ENCODE measurements at regions not wholly inside any gene's neighbourhood (a gene's known extent, or its start where the extent isn't known, plus 50 kb on each side); places are given as distances from the start of the nearest gene placed in this dataset.

GRCh38 chr5:88438006-88438405 is 169.4 kb upstream of the TMEM161B start:
- peaks cover 20% of the 10 kb centered on the region for H3K4me1 Mint-ChIP-seq (ENCODE audit: low read depth, unreplicated experiment)
- no peaks in the 10 kb centered on the region for H3K27me3 Mint-ChIP-seq (ENCODE audit: unreplicated experiment)
- intact Hi-C loops (cut with micrococcal nuclease; ENCODE audit: unreplicated experiment), result loop anchor here (5.0 kb wide), 1 partner anchor 224 kb away; no protein-coding TSS in a partner anchor

GRCh38 chr5:88436290-88436689 is 167.6 kb upstream of the TMEM161B start:
- Mint-ChIP-seq H3K4me3 (ENCODE audit: low read depth, unreplicated experiment) (no peak overlapping the region), H3K36me3 (ENCODE audit: insufficient read depth, unreplicated experiment) (no peaks in the 10 kb centered on the region), H3K27ac (ENCODE audit: unreplicated experiment) (no peak overlapping the region), H3K9me3 (ENCODE audit: low read depth, unreplicated experiment) (peaks cover 4% of the 10 kb centered on the region), H3K4me1 (ENCODE audit: low read depth, unreplicated experiment) (peaks cover 20% of the 10 kb centered on the region), H3K27me3 (ENCODE audit: unreplicated experiment) (no peaks in the 10 kb centered on the region)
- no peak for DNase-seq
- no peak for TF ChIP-seq CTCF (IDR thresholded peaks at IDR 0.05; ENCODE audit: unreplicated experiment)
- no TSS peak for BruUV-seq (replicated peaks)
- intact Hi-C loops (cut with micrococcal nuclease; ENCODE audit: unreplicated experiment), result loop anchor here (5.0 kb wide), 1 partner anchor 226 kb away; no protein-coding TSS in a partner anchor
- CTCF ChIA-PET, result no interaction called here

More at GRCh38 chr5:88438006-88438405, 169.4 kb upstream of the TMEM161B start:
- BruUV-seq (replicated peaks), result no TSS peak
- Mint-ChIP-seq H3K9me3 (ENCODE audit: low read depth, unreplicated experiment) (peaks cover 4% of the 10 kb centered on the region), H3K4me3 (ENCODE audit: low read depth, unreplicated experiment) (no peak overlapping the region), H3K36me3 (ENCODE audit: insufficient read depth, unreplicated experiment) (no peaks in the 10 kb centered on the region), H3K27ac (ENCODE audit: unreplicated experiment) (peak overlapping the region; percentile 68)
- DNase-seq, result peak; percentile 81
- CTCF ChIA-PET, result interaction anchor here (0.7 to 1.3 kb wide), 4 partner anchors 11 to 1794 kb away, joined by 3 to 5 read pairs (median 4); no protein-coding TSS in a partner anchor
- TF ChIP-seq CTCF (IDR thresholded peaks at IDR 0.05; ENCODE audit: unreplicated experiment), result no peak

GRCh38 chr5:88428633-88429032 is 160.0 kb upstream of the TMEM161B start:
- peaks cover 7% of the 10 kb centered on the region for H3K4me1 Mint-ChIP-seq (ENCODE audit: low read depth, unreplicated experiment)
- CTCF ChIA-PET, result no interaction called here
- H3K9me3 Mint-ChIP-seq (ENCODE audit: low read depth, unreplicated experiment), result peaks cover 2% of the 10 kb centered on the region
- intact Hi-C loops (cut with micrococcal nuclease; ENCODE audit: unreplicated experiment), result no loop called here
- no peak overlapping the region for H3K27ac Mint-ChIP-seq (ENCODE audit: unreplicated experiment)
- no peak for TF ChIP-seq CTCF (IDR thresholded peaks at IDR 0.05; ENCODE audit: unreplicated experiment)
- no peak for DNase-seq
- no peaks in the 10 kb centered on the region for H3K27me3 Mint-ChIP-seq (ENCODE audit: unreplicated experiment)
- BruUV-seq (replicated peaks), result no TSS peak
- no peaks in the 10 kb centered on the region for H3K36me3 Mint-ChIP-seq (ENCODE audit: insufficient read depth, unreplicated experiment)
- no peak overlapping the region for H3K4me3 Mint-ChIP-seq (ENCODE audit: low read depth, unreplicated experiment)

GRCh38 chr5:88426441-88426840 is 157.8 kb upstream of the TMEM161B start:
- H3K27ac Mint-ChIP-seq (ENCODE audit: unreplicated experiment), result no peak overlapping the region
- DNase-seq, result no peak
- intact Hi-C loops (cut with micrococcal nuclease; ENCODE audit: unreplicated experiment), result no loop called here
- peaks cover 7% of the 10 kb centered on the region for H3K4me1 Mint-ChIP-seq (ENCODE audit: low read depth, unreplicated experiment)
- CTCF ChIA-PET, result no interaction called here
- no TSS peak for BruUV-seq (replicated peaks)
- TF ChIP-seq CTCF (IDR thresholded peaks at IDR 0.05; ENCODE audit: unreplicated experiment), result no peak
- H3K9me3 Mint-ChIP-seq (ENCODE audit: low read depth, unreplicated experiment), result peaks cover 2% of the 10 kb centered on the region
- no peak overlapping the region for H3K4me3 Mint-ChIP-seq (ENCODE audit: low read depth, unreplicated experiment)
- H3K36me3 Mint-ChIP-seq (ENCODE audit: insufficient read depth, unreplicated experiment), result no peaks in the 10 kb centered on the region
- H3K27me3 Mint-ChIP-seq (ENCODE audit: unreplicated experiment), result no peaks in the 10 kb centered on the region
